NB4 (cell line): ENCODE measurements at regions not wholly inside any gene's neighbourhood (a gene's known extent, or its start where the extent isn't known, plus 50 kb on each side); places are given as distances from the start of the nearest gene placed in this dataset.

Experiments used
- POLR2A ChIP-seq: IDR thresholded peaks from 2 replicates; pipeline ENCODE4 v1.6.1; 2011; ENCODE audit warnings: mild to moderate bottlenecking; ENCODE audit not compliant: insufficient read length; ENCODE audit errors: extremely low read depth
- TF ChIP-seq, protein P1 (sequence below): IDR thresholded peaks from one replicate; pipeline ENCODE4 v1.5.1; 2012; ENCODE audit warnings: low read depth, low read length
- TF ChIP-seq, protein P2 (sequence below): IDR thresholded peaks from 2 replicates; pipeline ENCODE4 v1.6.1; 2011; ENCODE audit warnings: low read depth, low read length

DNA sequence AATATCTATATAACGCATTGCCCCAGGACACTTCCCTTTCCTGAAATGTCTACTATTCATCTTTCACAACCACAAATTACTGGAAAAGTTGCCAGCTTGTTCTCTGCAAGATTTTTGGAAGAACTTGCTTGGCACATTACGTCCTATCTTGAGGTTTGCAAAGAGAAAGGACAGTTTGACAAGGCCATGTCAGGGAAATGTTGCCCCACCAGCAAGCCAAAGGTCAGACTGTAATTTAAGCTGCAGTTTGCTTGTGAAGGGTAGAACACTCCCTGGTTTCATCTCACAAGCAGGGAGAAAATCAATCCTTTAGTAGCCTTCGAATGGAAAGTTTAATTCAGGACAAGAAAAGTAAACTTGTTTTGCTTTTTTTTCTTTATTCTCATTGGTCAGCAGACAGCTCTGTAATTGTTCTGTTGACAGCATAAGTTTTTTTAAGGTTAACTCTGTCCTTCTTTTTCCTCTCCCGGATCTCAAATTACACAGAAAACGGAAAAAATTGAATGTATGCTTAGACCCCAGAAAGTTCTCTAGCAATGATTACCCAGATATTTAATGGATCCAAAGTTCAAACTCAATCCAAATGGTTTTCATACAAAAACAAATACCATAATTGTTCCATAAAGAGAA, 541.8 kb upstream of the NRSN1 start:
- no peak for TF ChIP-seq POLR2A
- TF ChIP-seq, protein P1, sequence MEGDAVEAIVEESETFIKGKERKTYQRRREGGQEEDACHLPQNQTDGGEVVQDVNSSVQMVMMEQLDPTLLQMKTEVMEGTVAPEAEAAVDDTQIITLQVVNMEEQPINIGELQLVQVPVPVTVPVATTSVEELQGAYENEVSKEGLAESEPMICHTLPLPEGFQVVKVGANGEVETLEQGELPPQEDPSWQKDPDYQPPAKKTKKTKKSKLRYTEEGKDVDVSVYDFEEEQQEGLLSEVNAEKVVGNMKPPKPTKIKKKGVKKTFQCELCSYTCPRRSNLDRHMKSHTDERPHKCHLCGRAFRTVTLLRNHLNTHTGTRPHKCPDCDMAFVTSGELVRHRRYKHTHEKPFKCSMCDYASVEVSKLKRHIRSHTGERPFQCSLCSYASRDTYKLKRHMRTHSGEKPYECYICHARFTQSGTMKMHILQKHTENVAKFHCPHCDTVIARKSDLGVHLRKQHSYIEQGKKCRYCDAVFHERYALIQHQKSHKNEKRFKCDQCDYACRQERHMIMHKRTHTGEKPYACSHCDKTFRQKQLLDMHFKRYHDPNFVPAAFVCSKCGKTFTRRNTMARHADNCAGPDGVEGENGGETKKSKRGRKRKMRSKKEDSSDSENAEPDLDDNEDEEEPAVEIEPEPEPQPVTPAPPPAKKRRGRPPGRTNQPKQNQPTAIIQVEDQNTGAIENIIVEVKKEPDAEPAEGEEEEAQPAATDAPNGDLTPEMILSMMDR, result no peak
- TF ChIP-seq, protein P2, sequence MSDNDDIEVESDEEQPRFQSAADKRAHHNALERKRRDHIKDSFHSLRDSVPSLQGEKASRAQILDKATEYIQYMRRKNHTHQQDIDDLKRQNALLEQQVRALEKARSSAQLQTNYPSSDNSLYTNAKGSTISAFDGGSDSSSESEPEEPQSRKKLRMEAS, result no peak
